Astrocyte (in vitro differentiated cells and primary cell): ENCODE measurements at regions not wholly inside any gene's neighbourhood (a gene's known extent, or its start where the extent isn't known, plus 50 kb on each side); places are given as distances from the start of the nearest gene placed in this dataset.

Source experiments
- DNase-seq: peaks from one replicate; pipeline ENCODE4 v3.0.0-alpha.2; 2010; ENCODE audit warnings: low read depth
- FAIRE-seq: peaks from 2 replicates; lab custom pipeline; 2011; peaks lifted over from hg19 to GRCh38; lab: Jason Lieb, UNC
- H2AFZ ChIP-seq: 2 replicates; pipeline ENCODE4 v1.6.0; 2012; ENCODE audit warnings: low read depth, low read length, inconsistent platforms
- H3K27ac ChIP-seq: 2 replicates; pipeline ENCODE4 v1.5.1; 2011; ENCODE audit warnings: low read depth, low read length, inconsistent platforms
- H3K27me3 ChIP-seq: 2 replicates; pipeline ENCODE4 v1.6.0; 2011; ENCODE audit warnings: low read length, inconsistent platforms; ENCODE audit not compliant: insufficient read depth
- H3K36me3 ChIP-seq: 2 replicates; pipeline ENCODE4 v1.5.1; 2011; ENCODE audit warnings: low read length, inconsistent platforms; ENCODE audit not compliant: insufficient read depth
- H3K4me1 ChIP-seq: 2 replicates; pipeline ENCODE4 v1.5.1; 2011; ENCODE audit warnings: low read length, inconsistent platforms; ENCODE audit not compliant: insufficient read depth
- H3K4me2 ChIP-seq: 2 replicates; pipeline ENCODE4 v1.6.0; 2012; ENCODE audit warnings: low read length, inconsistent platforms
- H3K4me3 ChIP-seq: 2 replicates; pipeline ENCODE4 v1.5.1; 2011; ENCODE audit warnings: low read depth, mild to moderate bottlenecking, low read length, inconsistent platforms; ENCODE audit not compliant: insufficient read depth
- H3K79me2 ChIP-seq: 2 replicates; pipeline ENCODE4 v1.6.0; 2012; ENCODE audit warnings: mild to moderate bottlenecking, low read length, inconsistent platforms; ENCODE audit not compliant: insufficient read depth
- H3K9ac ChIP-seq: 2 replicates; pipeline ENCODE4 v1.6.0; 2012; ENCODE audit warnings: mild to moderate bottlenecking, low read length, inconsistent platforms
- H3K9me3 ChIP-seq: 2 replicates; pipeline ENCODE4 v1.5.1; 2012; ENCODE audit warnings: low read depth, mild to moderate bottlenecking, low read length, inconsistent platforms; ENCODE audit not compliant: insufficient read depth
- H4K20me1 ChIP-seq: 2 replicates; pipeline ENCODE4 v1.6.0; 2012; ENCODE audit warnings: low read length, inconsistent platforms; ENCODE audit not compliant: insufficient read depth
- H3K27ac Mint-ChIP-seq: one replicate; pipeline ENCODE4 v1.8.0; 2021; ENCODE audit warnings: mild to moderate bottlenecking, mixed read lengths; ENCODE audit not compliant: unreplicated experiment
- H3K27me3 Mint-ChIP-seq: one replicate; pipeline ENCODE4 v1.8.0; 2021; ENCODE audit warnings: low read depth, mixed read lengths; ENCODE audit not compliant: unreplicated experiment
- H3K36me3 Mint-ChIP-seq: one replicate; pipeline ENCODE4 v1.8.0; 2021; ENCODE audit warnings: low read depth, mixed read lengths; ENCODE audit not compliant: unreplicated experiment
- H3K4me1 Mint-ChIP-seq: one replicate; pipeline ENCODE4 v1.8.0; 2021; ENCODE audit warnings: low read depth, mixed read lengths; ENCODE audit not compliant: unreplicated experiment
- H3K4me3 Mint-ChIP-seq: one replicate; pipeline ENCODE4 v1.8.0; 2021; ENCODE audit warnings: mild to moderate bottlenecking, moderate library complexity, mixed read lengths; ENCODE audit not compliant: unreplicated experiment
- H3K9me3 Mint-ChIP-seq: one replicate; pipeline ENCODE4 v1.8.0; 2021; ENCODE audit warnings: mild to moderate bottlenecking, mixed read lengths; ENCODE audit not compliant: unreplicated experiment
- EZH2 ChIP-seq: IDR thresholded peaks from 2 replicates; pipeline ENCODE4 v1.6.1; 2012; ENCODE audit warnings: mild to moderate bottlenecking, low read length, inconsistent platforms; ENCODE audit not compliant: insufficient read depth
- TF ChIP-seq, protein P1 (sequence below): IDR thresholded peaks from 2 replicates; pipeline ENCODE4 v1.5.1; 2011; ENCODE audit warnings: low read depth, mild to moderate bottlenecking, inconsistent platforms, low read length, moderate library complexity; ENCODE audit not compliant: insufficient read depth

DNA sequence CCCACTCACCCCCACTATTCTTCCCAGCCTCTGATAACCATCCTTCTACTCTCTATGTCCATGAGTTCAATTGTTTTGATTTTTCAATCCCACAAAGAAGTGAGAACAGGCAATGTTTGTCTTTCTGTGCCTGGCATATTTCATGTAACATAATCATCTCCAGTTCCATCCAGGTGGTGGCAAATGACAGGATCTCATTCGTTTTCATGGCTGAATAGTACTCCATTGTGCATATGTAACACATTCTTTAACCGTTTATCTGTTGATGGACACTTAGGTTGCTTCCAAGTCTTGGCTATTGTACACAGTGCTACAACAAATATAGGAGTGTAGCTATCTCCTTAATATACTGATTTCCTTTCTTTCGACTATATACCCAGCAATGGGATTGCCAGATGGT lies 169.3 kb upstream of the NFIA start:
- H3K9ac ChIP-seq = no peak overlapping the region
- no peaks in the 10 kb centered on the region for H3K79me2 ChIP-seq
- H3K9me3 Mint-ChIP-seq = peaks cover 5% of the 10 kb centered on the region
- H3K4me1 Mint-ChIP-seq = peaks cover 2% of the 10 kb centered on the region
- H3K36me3 Mint-ChIP-seq = no peaks in the 10 kb centered on the region
- TF ChIP-seq, protein P1, sequence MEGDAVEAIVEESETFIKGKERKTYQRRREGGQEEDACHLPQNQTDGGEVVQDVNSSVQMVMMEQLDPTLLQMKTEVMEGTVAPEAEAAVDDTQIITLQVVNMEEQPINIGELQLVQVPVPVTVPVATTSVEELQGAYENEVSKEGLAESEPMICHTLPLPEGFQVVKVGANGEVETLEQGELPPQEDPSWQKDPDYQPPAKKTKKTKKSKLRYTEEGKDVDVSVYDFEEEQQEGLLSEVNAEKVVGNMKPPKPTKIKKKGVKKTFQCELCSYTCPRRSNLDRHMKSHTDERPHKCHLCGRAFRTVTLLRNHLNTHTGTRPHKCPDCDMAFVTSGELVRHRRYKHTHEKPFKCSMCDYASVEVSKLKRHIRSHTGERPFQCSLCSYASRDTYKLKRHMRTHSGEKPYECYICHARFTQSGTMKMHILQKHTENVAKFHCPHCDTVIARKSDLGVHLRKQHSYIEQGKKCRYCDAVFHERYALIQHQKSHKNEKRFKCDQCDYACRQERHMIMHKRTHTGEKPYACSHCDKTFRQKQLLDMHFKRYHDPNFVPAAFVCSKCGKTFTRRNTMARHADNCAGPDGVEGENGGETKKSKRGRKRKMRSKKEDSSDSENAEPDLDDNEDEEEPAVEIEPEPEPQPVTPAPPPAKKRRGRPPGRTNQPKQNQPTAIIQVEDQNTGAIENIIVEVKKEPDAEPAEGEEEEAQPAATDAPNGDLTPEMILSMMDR = no peak
- TF ChIP-seq EZH2 = no peak
- no peaks in the 10 kb centered on the region for H3K27me3 ChIP-seq
- H3K4me3 ChIP-seq = no peak overlapping the region
- H3K9me3 ChIP-seq = no peaks in the 10 kb centered on the region
- H3K4me1 ChIP-seq = no peaks in the 10 kb centered on the region
- no peak overlapping the region for H3K27ac Mint-ChIP-seq
- no peak overlapping the region for H2AFZ ChIP-seq
- H3K27me3 Mint-ChIP-seq = peaks cover 12% of the 10 kb centered on the region
- FAIRE-seq (no peak), DNase-seq (no peak)
- H3K36me3 ChIP-seq = no peaks in the 10 kb centered on the region
- no peak overlapping the region for H3K27ac ChIP-seq
- H3K4me3 Mint-ChIP-seq = no peak overlapping the region
- H3K4me2 ChIP-seq = no peak overlapping the region
- no peaks in the 10 kb centered on the region for H4K20me1 ChIP-seq

DNA sequence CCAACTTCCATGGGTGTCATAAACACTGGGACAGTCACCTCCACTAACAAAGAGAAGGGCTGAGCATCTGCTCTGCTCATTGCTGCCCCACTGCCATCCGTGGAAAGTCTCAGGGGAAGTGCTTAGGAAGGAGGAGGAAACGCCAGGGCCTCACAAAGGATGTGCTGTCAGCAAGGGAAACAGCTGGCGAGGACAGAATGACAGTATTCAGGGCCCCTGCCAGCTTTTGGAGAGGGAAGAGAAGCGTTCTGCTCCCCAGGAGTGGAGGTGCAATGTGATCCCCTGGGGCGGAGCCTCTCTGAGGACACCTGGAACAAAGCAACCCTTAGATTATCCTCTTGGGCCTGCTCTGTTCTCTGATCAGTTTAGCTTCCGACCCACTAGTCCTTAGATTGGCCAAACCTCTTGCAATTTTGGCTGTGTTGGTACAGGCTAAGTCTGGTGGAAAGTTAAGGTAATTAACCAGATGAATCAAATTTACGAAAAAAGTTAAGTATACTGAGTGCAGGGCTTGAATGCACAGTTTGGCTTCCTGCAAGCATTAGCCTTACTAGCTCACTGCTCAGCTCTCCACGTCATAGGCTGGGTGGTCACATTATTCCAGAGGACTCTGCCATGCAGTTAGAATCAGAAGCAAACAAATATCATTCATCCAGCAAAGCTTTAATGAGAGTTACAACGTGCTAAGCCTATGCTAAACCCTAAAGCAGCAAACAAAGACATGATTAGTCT lies 170.2 kb upstream of the NFIA start:
- no peak overlapping the region for H3K27ac Mint-ChIP-seq
- no peaks in the 10 kb centered on the region for H3K9me3 ChIP-seq

More for the DNA sequence above, 170.2 kb upstream of the NFIA start:
- DNase-seq (no peak), FAIRE-seq (no peak)
- no peaks in the 10 kb centered on the region for H3K27me3 ChIP-seq
- no peak overlapping the region for H3K4me3 ChIP-seq
- TF ChIP-seq, protein P1 = no peak
- no peak for TF ChIP-seq EZH2
- H3K4me1 ChIP-seq = no peaks in the 10 kb centered on the region
- peaks cover 5% of the 10 kb centered on the region for H3K9me3 Mint-ChIP-seq
- no peak overlapping the region for H3K27ac ChIP-seq
- H3K9ac ChIP-seq = no peak overlapping the region
- H3K36me3 Mint-ChIP-seq = no peaks in the 10 kb centered on the region
- no peak overlapping the region for H3K4me2 ChIP-seq
- peaks cover 9% of the 10 kb centered on the region for H3K27me3 Mint-ChIP-seq
- H4K20me1 ChIP-seq = no peaks in the 10 kb centered on the region
- no peaks in the 10 kb centered on the region for H3K79me2 ChIP-seq
- H3K36me3 ChIP-seq = no peaks in the 10 kb centered on the region
- no peak overlapping the region for H3K4me3 Mint-ChIP-seq
- no peak overlapping the region for H2AFZ ChIP-seq
- H3K4me1 Mint-ChIP-seq = peaks cover 2% of the 10 kb centered on the region
